AG04450 (cell line): ENCODE measurements at regions not wholly inside any gene's neighbourhood (a gene's known extent, or its start where the extent isn't known, plus 50 kb on each side); places are given as distances from the start of the nearest gene placed in this dataset.

Source experiments
- CTCF ChIA-PET: fragments of 300-600, 350-600 bp; formaldehyde crosslinking; extraction: SDS; loops from one replicate; lab custom pipeline; 2022; ENCODE audit warnings: antibody characterized with exemption, inconsistent platforms; lab: Charles Lee
- POLR2A ChIA-PET: fragments of 350-600 bp; formaldehyde crosslinking; extraction: SDS; loops from one replicate; lab custom pipeline; 2021; ENCODE audit warnings: antibody characterized with exemption, inconsistent platforms; lab: Yijun Ruan, JAX
- DNase-seq: peaks from one replicate; pipeline ENCODE4 v3.0.0-alpha.2; 2011; ENCODE audit warnings: low read depth, low spot score
- H3K27ac ChIP-seq: one replicate; pipeline ENCODE4 v1.5.1; 2012; ENCODE audit warnings: low read depth, low read length, control low read depth
- H3K27me3 ChIP-seq: one replicate; pipeline ENCODE4 v1.6.0; 2012; ENCODE audit warnings: low read length; ENCODE audit not compliant: control insufficient read depth, insufficient read depth
- H3K4me3 ChIP-seq: 2 replicates; pipeline ENCODE4 v1.5.1; 2011; ENCODE audit warnings: mild to moderate bottlenecking, low read depth, low read length, control low read depth
- H3K9me3 ChIP-seq: 2 replicates; pipeline ENCODE4 v1.5.1; 2012; ENCODE audit warnings: low read length; ENCODE audit not compliant: control insufficient read depth, insufficient read depth
- CTCF ChIP-seq: IDR thresholded peaks from 2 replicates; pipeline ENCODE4 v1.5.1; 2011; ENCODE audit warnings: low read depth, low read length, control low read depth, inconsistent platforms

- H3K27ac ChIP-seq: no peak overlapping the region
- ChIA-PET CTCF (no interaction called here), POLR2A (no interaction called here)
- DNase-seq: no peak
- no peaks in the 10 kb centered on the region for H3K9me3 ChIP-seq
- no peaks in the 10 kb centered on the region for H3K27me3 ChIP-seq
- no peak for TF ChIP-seq CTCF
- H3K4me3 ChIP-seq: no peak overlapping the region
These were observed 1296.6 kb upstream of the IGFBP7 start for GRCh38 chr4:58406762-58407161.

- Histone ChIP-seq H3K27me3 (no peaks in the 10 kb centered on the region), H3K9me3 (no peaks in the 10 kb centered on the region), H3K4me3 (no peak overlapping the region), H3K27ac (no peak overlapping the region)
- no peak for DNase-seq
- no peak for TF ChIP-seq CTCF
- POLR2A ChIA-PET: no interaction called here
- CTCF ChIA-PET: no interaction called here
These were observed 1258.0 kb upstream of the IGFBP7 start for GRCh38 chr4:58368221-58368620.

- no peak for TF ChIP-seq CTCF
- H3K4me3 ChIP-seq: no peak overlapping the region
- POLR2A ChIA-PET: no interaction called here
- CTCF ChIA-PET: no interaction called here
- no peak overlapping the region for H3K27ac ChIP-seq
- no peak for DNase-seq
- H3K9me3 ChIP-seq: peaks cover 23% of the 10 kb centered on the region
- no peaks in the 10 kb centered on the region for H3K27me3 ChIP-seq
These were observed 1250.4 kb upstream of the IGFBP7 start for GRCh38 chr4:58360354-58361133.

- no peak for TF ChIP-seq CTCF
- ChIA-PET CTCF (no interaction called here), POLR2A (no interaction called here)
- DNase-seq: no peak
- peaks cover 23% of the 10 kb centered on the region for H3K9me3 ChIP-seq
- H3K4me3 ChIP-seq: no peak overlapping the region
- H3K27ac ChIP-seq: no peak overlapping the region
- no peaks in the 10 kb centered on the region for H3K27me3 ChIP-seq
These were observed 1249.4 kb upstream of the IGFBP7 start for GRCh38 chr4:58359590-58359989.

GRCh38 chr4:58357947-58358346, 1247.8 kb upstream of the IGFBP7 start:
- Histone ChIP-seq H3K9me3 (peaks cover 23% of the 10 kb centered on the region), H3K4me3 (no peak overlapping the region), H3K27ac (no peak overlapping the region), H3K27me3 (no peaks in the 10 kb centered on the region)
- CTCF ChIA-PET: no interaction called here
- TF ChIP-seq CTCF: no peak
- POLR2A ChIA-PET: no interaction called here
- no peak for DNase-seq
